NCI-H146 treated with DMSO at 0.1 percent for 48 hours (cell line): ENCODE measurements at regions not wholly inside any gene's neighbourhood (a gene's known extent, or its start where the extent isn't known, plus 50 kb on each side); places are given as distances from the start of the nearest gene placed in this dataset.
"Not testable (repeated sequence)": the region's sequence is repeated elsewhere in the genome, so short reads cannot be mapped to it uniquely, and the experiment has no call there.

ENCODE experiments used
- DNase-seq: peaks from one replicate; lab custom pipeline; 2025; ENCODE audit not compliant: unreplicated experiment; lab: John Stamatoyannopoulos, UW

- DNase-seq = no peak
Observed at GRCh38 chr11:44387825-44388224, 77.9 kb upstream of the ALX4 start.

- DNase-seq = no peak
Observed at GRCh38 chr11:44388828-44389657, 79.1 kb upstream of the ALX4 start.

GRCh38 chr11:44389963-44390605, 80.1 kb upstream of the ALX4 start:
- DNase-seq = no peak

GRCh38 chr11:44391004-44391403, 81.1 kb upstream of the ALX4 start:
- DNase-seq = not testable (repeated sequence)

- DNase-seq = not testable (repeated sequence)
Observed at GRCh38 chr11:44396746-44397145, 86.8 kb upstream of the ALX4 start.

GRCh38 chr11:44397586-44398178, 87.7 kb upstream of the ALX4 start:
- no peak for DNase-seq

GRCh38 chr11:44398266-44399030, 88.5 kb upstream of the ALX4 start:
- DNase-seq = no peak

GRCh38 chr11:44399968-44400367, 90.0 kb upstream of the ALX4 start:
- DNase-seq = no peak

- no peak for DNase-seq
Observed at GRCh38 chr11:44400431-44400830, 90.5 kb upstream of the ALX4 start.

GRCh38 chr11:44402466-44403075, 92.6 kb upstream of the ALX4 start:
- DNase-seq = no peak

GRCh38 chr11:44403176-44403575, 93.2 kb upstream of the ALX4 start:
- DNase-seq = no peak

- DNase-seq = no peak
Observed at GRCh38 chr11:44403587-44404273, 93.8 kb upstream of the ALX4 start.

GRCh38 chr11:44404301-44404700, 94.4 kb upstream of the ALX4 start:
- no peak for DNase-seq

- DNase-seq = no peak
Observed at GRCh38 chr11:44404736-44405395, 94.9 kb upstream of the ALX4 start.

GRCh38 chr11:44407211-44407996, 97.5 kb upstream of the ALX4 start:
- DNase-seq = no peak

GRCh38 chr11:44408141-44408540, 98.2 kb upstream of the ALX4 start:
- DNase-seq = no peak

GRCh38 chr11:44408711-44409470, 99.0 kb upstream of the ALX4 start:
- no peak for DNase-seq

- no peak for DNase-seq
Observed at GRCh38 chr11:44409558-44410236, 99.8 kb upstream of the ALX4 start.
